ENCODE measurements at regions not wholly inside any gene's neighbourhood (a gene's known extent, or its start where the extent isn't known, plus 50 kb on each side); places are given as distances from the start of the nearest gene placed in this dataset.

DNA sequence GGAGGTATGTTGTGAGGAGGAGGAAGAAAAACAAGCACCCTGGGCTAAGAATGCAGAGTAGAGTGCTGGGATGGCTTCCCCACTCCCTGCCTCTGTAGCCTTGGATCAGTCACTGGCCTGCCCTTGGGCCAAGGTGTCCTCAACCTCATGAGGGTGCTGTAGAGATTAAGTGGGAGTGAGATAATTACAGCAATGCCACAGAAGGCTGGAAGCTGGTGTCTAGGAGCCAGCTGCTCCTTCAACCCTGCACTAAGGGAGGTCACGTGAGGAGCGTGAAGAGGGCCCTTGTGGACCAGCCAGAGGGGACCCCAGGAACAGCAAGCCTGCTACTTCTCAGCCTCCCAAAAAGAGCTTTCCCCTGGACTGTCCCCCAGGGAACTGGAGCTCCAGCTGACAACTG, 95.2 kb downstream of the TTC32 start:
- H3K9me3 ChIP-seq (ENCODE audit: control insufficient read depth, low read depth, low read length) = no peaks in the 10 kb centered on the region
- no peak overlapping the region for H2AK5ac ChIP-seq (ENCODE audit: insufficient read length, low read length)
- no peak overlapping the region for H2BK12ac ChIP-seq (ENCODE audit: insufficient read length, low read depth, low read length)
- H2AFZ ChIP-seq (ENCODE audit: low read length) = no peak overlapping the region
- H4K20me1 ChIP-seq (ENCODE audit: control insufficient read depth, insufficient read depth, insufficient read length) = no peaks in the 10 kb centered on the region
- no peak overlapping the region for H3K27ac ChIP-seq (ENCODE audit: insufficient read length, low read depth, low read length)
- no peak overlapping the region for H3K23ac ChIP-seq (ENCODE audit: insufficient read length, low read depth, low read length)
- TF ChIP-seq, protein P1, sequence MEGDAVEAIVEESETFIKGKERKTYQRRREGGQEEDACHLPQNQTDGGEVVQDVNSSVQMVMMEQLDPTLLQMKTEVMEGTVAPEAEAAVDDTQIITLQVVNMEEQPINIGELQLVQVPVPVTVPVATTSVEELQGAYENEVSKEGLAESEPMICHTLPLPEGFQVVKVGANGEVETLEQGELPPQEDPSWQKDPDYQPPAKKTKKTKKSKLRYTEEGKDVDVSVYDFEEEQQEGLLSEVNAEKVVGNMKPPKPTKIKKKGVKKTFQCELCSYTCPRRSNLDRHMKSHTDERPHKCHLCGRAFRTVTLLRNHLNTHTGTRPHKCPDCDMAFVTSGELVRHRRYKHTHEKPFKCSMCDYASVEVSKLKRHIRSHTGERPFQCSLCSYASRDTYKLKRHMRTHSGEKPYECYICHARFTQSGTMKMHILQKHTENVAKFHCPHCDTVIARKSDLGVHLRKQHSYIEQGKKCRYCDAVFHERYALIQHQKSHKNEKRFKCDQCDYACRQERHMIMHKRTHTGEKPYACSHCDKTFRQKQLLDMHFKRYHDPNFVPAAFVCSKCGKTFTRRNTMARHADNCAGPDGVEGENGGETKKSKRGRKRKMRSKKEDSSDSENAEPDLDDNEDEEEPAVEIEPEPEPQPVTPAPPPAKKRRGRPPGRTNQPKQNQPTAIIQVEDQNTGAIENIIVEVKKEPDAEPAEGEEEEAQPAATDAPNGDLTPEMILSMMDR (conservative IDR thresholded peaks at IDR 0.05) = no peak
- no peak overlapping the region for H2BK15ac ChIP-seq (ENCODE audit: low read depth, low read length)
- no peak overlapping the region for H4K8ac ChIP-seq (replicated peaks; ENCODE audit: insufficient read length, low read depth, low read length)
- H3K23me2 ChIP-seq (ENCODE audit: insufficient read length, low read depth, low read length, poor library complexity, severe bottlenecking) = no peaks in the 10 kb centered on the region
- H2BK120ac ChIP-seq (ENCODE audit: low read depth, low read length, poor library complexity, severe bottlenecking) = no peak overlapping the region
- no peak overlapping the region for H4K5ac ChIP-seq (ENCODE audit: insufficient read length, low read depth, low read length)
- no peaks in the 10 kb centered on the region for H3K36me3 Mint-ChIP-seq (ENCODE audit: insufficient read depth in 1 of 3, low read depth in 3 of 3)
- no peak overlapping the region for H3K4me3 Mint-ChIP-seq
- peak; percentile 18 for DNase-seq
- H3K4me1 Mint-ChIP-seq = no peaks in the 10 kb centered on the region
- no CpG with 5 or more reads among the region's 2 CpGs for WGBS (ENCODE audit: extremely low coverage, insufficient read length, low lambda C conversion rate)
- no peak overlapping the region for H3K56ac ChIP-seq (ENCODE audit: insufficient read length, low read depth, low read length)
- H3K79me2 ChIP-seq (ENCODE audit: insufficient read depth, low read length) = no peaks in the 10 kb centered on the region
- H4K91ac ChIP-seq (ENCODE audit: insufficient read length, low read depth, low read length) = no peak overlapping the region
- H3K9ac ChIP-seq (ENCODE audit: extremely low read depth, insufficient read length, low read length) = no peak overlapping the region
- no peak overlapping the region for H2BK5ac ChIP-seq (ENCODE audit: insufficient read length, low read length)
- no peak overlapping the region for H3K14ac ChIP-seq (ENCODE audit: insufficient read depth, low read length)
- no peak overlapping the region for H3K4me2 ChIP-seq (ENCODE audit: insufficient read depth, insufficient read length, low read length)
- H3K18ac ChIP-seq (ENCODE audit: insufficient read length, low read depth, low read length) = no peak overlapping the region
- no peaks in the 10 kb centered on the region for H3K4me1 ChIP-seq (ENCODE audit: insufficient read depth, low read length)
- H3K27ac Mint-ChIP-seq = peak overlapping the region in 1 of 3 experiments; percentile 74; a peak in 1 of 7 replicates
- no peaks in the 10 kb centered on the region for H3K9me3 Mint-ChIP-seq
- H2BK20ac ChIP-seq (ENCODE audit: low read depth, low read length, poor library complexity, severe bottlenecking) = no peak overlapping the region
- no peaks in the 10 kb centered on the region for H3K79me1 ChIP-seq (ENCODE audit: insufficient read depth, low read depth, low read length, poor library complexity, severe bottlenecking)
- no peaks in the 10 kb centered on the region for H3K27me3 ChIP-seq (ENCODE audit: insufficient read depth, low read length)
- no peaks in the 10 kb centered on the region for H3K27me3 Mint-ChIP-seq (ENCODE audit: low read depth)
- H3K4ac ChIP-seq (ENCODE audit: low read depth, low read length) = no peak overlapping the region
- no peak overlapping the region for H3T11ph ChIP-seq (ENCODE audit: low read length)

Measured in H9 (cell line).